ENCODE measurements at regions not wholly inside any gene's neighbourhood (a gene's known extent, or its start where the extent isn't known, plus 50 kb on each side); places are given as distances from the start of the nearest gene placed in this dataset.

- no peaks in the 10 kb centered on the region for H3K27me3 ChIP-seq (ENCODE audit: control insufficient read depth, insufficient read depth, low read length)
- FAIRE-seq (no peak), DNase-seq (no peak)
- no peak overlapping the region for H3K4me3 ChIP-seq (ENCODE audit: low read length in 3 of 3)
- TF ChIP-seq CTCF (IDR thresholded peaks at IDR 0.05; ENCODE audit: borderline replicate concordance, extremely low read depth, insufficient read depth), result no peak
- H3K9me3 ChIP-seq (ENCODE audit: control insufficient read depth in 2 of 3, insufficient read depth in 1 of 3, low read length in 3 of 3), result peaks cover 0 to 3% (median 0%) of the 10 kb centered on the region in 3 donors
- H3K36me3 ChIP-seq (ENCODE audit: control insufficient read depth in 2 of 3, insufficient read depth in 3 of 3, low read length in 3 of 3), result no peaks in the 10 kb centered on the region
- H3K4me1 ChIP-seq (ENCODE audit: control insufficient read depth in 2 of 3, insufficient read depth in 2 of 3, low read depth in 1 of 3, low read length in 3 of 3), result no peaks in the 10 kb centered on the region
- intact Hi-C loops (cut with DNase I), result no loop called here
- no peak overlapping the region for H3K27ac ChIP-seq (ENCODE audit: low read depth in 2 of 2, low read length in 2 of 2)
- no peak overlapping the region for H3K9ac ChIP-seq (ENCODE audit: low read length in 3 of 3)
Observed at GRCh38 chr18:37654731-37655369, 89.3 kb upstream of the CELF4 start.

- DNase-seq, result no peak
- Histone ChIP-seq H3K9me3 (ENCODE audit: control insufficient read depth in 2 of 3, insufficient read depth in 1 of 3, low read length in 3 of 3) (peaks cover 0 to 3% (median 0%) of the 10 kb centered on the region in 3 donors), H3K27ac (ENCODE audit: low read depth in 2 of 2, low read length in 2 of 2) (no peak overlapping the region), H3K9ac (ENCODE audit: low read length in 3 of 3) (no peak overlapping the region), H3K4me1 (ENCODE audit: control insufficient read depth in 2 of 3, insufficient read depth in 2 of 3, low read depth in 1 of 3, low read length in 3 of 3) (no peaks in the 10 kb centered on the region), H3K36me3 (ENCODE audit: control insufficient read depth in 2 of 3, insufficient read depth in 3 of 3, low read length in 3 of 3) (no peaks in the 10 kb centered on the region), H3K4me3 (ENCODE audit: low read length in 3 of 3) (no peak overlapping the region), H3K27me3 (ENCODE audit: control insufficient read depth, insufficient read depth, low read length) (no peaks in the 10 kb centered on the region)
- no peak for TF ChIP-seq CTCF (IDR thresholded peaks at IDR 0.05; ENCODE audit: borderline replicate concordance, extremely low read depth, insufficient read depth)
- no peak for FAIRE-seq
- intact Hi-C loops (cut with DNase I), result no loop called here
Observed at GRCh38 chr18:37654034-37654433, 88.4 kb upstream of the CELF4 start.

- no peaks in the 10 kb centered on the region for H3K36me3 ChIP-seq (ENCODE audit: control insufficient read depth in 2 of 3, insufficient read depth in 3 of 3, low read length in 3 of 3)
- H3K27ac ChIP-seq (ENCODE audit: low read depth in 2 of 2, low read length in 2 of 2), result no peak overlapping the region
- intact Hi-C loops (cut with DNase I), result no loop called here
- H3K9ac ChIP-seq (ENCODE audit: low read length in 3 of 3), result no peak overlapping the region
- DNase-seq (no peak), FAIRE-seq (no peak)
- TF ChIP-seq CTCF (IDR thresholded peaks at IDR 0.05; ENCODE audit: borderline replicate concordance, extremely low read depth, insufficient read depth), result no peak
- H3K27me3 ChIP-seq (ENCODE audit: control insufficient read depth, insufficient read depth, low read length), result no peaks in the 10 kb centered on the region
- H3K9me3 ChIP-seq (ENCODE audit: control insufficient read depth in 2 of 3, insufficient read depth in 1 of 3, low read length in 3 of 3), result peaks cover 0 to 3% (median 0%) of the 10 kb centered on the region in 3 donors
- H3K4me3 ChIP-seq (ENCODE audit: low read length in 3 of 3), result no peak overlapping the region
- no peaks in the 10 kb centered on the region for H3K4me1 ChIP-seq (ENCODE audit: control insufficient read depth in 2 of 3, insufficient read depth in 2 of 3, low read depth in 1 of 3, low read length in 3 of 3)
Observed at GRCh38 chr18:37653618-37654017, 88.0 kb upstream of the CELF4 start.

- TF ChIP-seq CTCF (IDR thresholded peaks at IDR 0.05; ENCODE audit: borderline replicate concordance, extremely low read depth, insufficient read depth), result no peak
- Histone ChIP-seq H3K9ac (ENCODE audit: low read length in 3 of 3) (no peak overlapping the region), H3K27ac (ENCODE audit: low read depth in 2 of 2, low read length in 2 of 2) (no peak overlapping the region), H3K4me1 (ENCODE audit: control insufficient read depth in 2 of 3, insufficient read depth in 2 of 3, low read depth in 1 of 3, low read length in 3 of 3) (no peaks in the 10 kb centered on the region), H3K4me3 (ENCODE audit: low read length in 3 of 3) (no peak overlapping the region), H3K27me3 (ENCODE audit: control insufficient read depth, insufficient read depth, low read length) (no peaks in the 10 kb centered on the region), H3K36me3 (ENCODE audit: control insufficient read depth in 2 of 3, insufficient read depth in 3 of 3, low read length in 3 of 3) (no peaks in the 10 kb centered on the region), H3K9me3 (ENCODE audit: control insufficient read depth in 2 of 3, insufficient read depth in 1 of 3, low read length in 3 of 3) (peaks cover 0 to 5% (median 0%) of the 10 kb centered on the region in 3 donors)
- intact Hi-C loops (cut with DNase I), result no loop called here
- DNase-seq (no peak), FAIRE-seq (no peak)
Observed at GRCh38 chr18:37649930-37650329, 84.3 kb upstream of the CELF4 start.
